Kidney (tissue), 13 donors: ENCODE measurements at regions not wholly inside any gene's neighbourhood (a gene's known extent, or its start where the extent isn't known, plus 50 kb on each side); places are given as distances from the start of the nearest gene placed in this dataset.

Experiments
- DNase-seq, 5 donors: peaks; one replicate each; pipeline ENCODE4 v3.0.0-alpha.2; 2013 to 2020
- FAIRE-seq: peaks from 2 replicates; lab custom pipeline; 2012; peaks lifted over from hg19 to GRCh38; lab: Jason Lieb, UNC
- H3K27ac ChIP-seq, 2 donors: one replicate each; pipeline ENCODE4 v1.7.0; 2013; ENCODE audit warnings: low read depth in 2 of 2, low read length in 2 of 2, inconsistent platforms in 1 of 2
- H3K27me3 ChIP-seq: one replicate; pipeline ENCODE4 v1.7.1; 2013; ENCODE audit warnings: low read length, inconsistent platforms; ENCODE audit not compliant: control insufficient read depth, insufficient read depth
- H3K36me3 ChIP-seq, 3 donors: one replicate each; pipeline versions ENCODE4 v1.7.0 to v1.7.1; 2013; ENCODE audit warnings: low read length in 3 of 3, control low read depth in 1 of 3, inconsistent platforms in 1 of 3; ENCODE audit not compliant: insufficient read depth in 3 of 3, control insufficient read depth in 2 of 3
- H3K4me1 ChIP-seq, 3 donors: one replicate each; pipeline versions ENCODE4 v1.7.0 to v1.7.1; 2013; ENCODE audit warnings: low read length in 3 of 3, inconsistent platforms in 1 of 3, low read depth in 1 of 3; ENCODE audit not compliant: control insufficient read depth in 2 of 3, insufficient read depth in 2 of 3
- H3K4me3 ChIP-seq, 3 donors: one replicate each; pipeline versions ENCODE4 v1.7.0 to v1.8.1; 2013; ENCODE audit warnings: low read length in 3 of 3, control low read depth in 1 of 3, inconsistent platforms in 1 of 3
- H3K9ac ChIP-seq, 3 donors: one replicate each; pipeline versions ENCODE4 v1.7.0 to v1.7.1; 2013; ENCODE audit warnings: low read length in 3 of 3, control low read depth in 1 of 3, inconsistent platforms in 1 of 3
- H3K9me3 ChIP-seq, 3 donors: one replicate each; pipeline versions ENCODE4 v1.7.0 to v1.7.1; 2013; ENCODE audit warnings: low read length in 3 of 3, control low read depth in 1 of 3, inconsistent platforms in 1 of 3; ENCODE audit not compliant: control insufficient read depth in 2 of 3, insufficient read depth in 1 of 3
- intact Hi-C: fragments of 100-400 bp; cut with DNase I; formaldehyde crosslinking; loops from one replicate; pipeline ENCODE4 v1.11.1; 2022
- TF ChIP-seq, protein P1 (sequence below): IDR thresholded peaks from 3 replicates; pipeline ENCODE4 v1.5.1; 2012; ENCODE audit warnings: mild to moderate bottlenecking, moderate library complexity, borderline replicate concordance; ENCODE audit not compliant: insufficient read depth; ENCODE audit errors: extremely low read depth
- donor health status: control.
- donor health status: control.
- donor health status: control.
- donor health status: control.
- donor health status: control.
- donor health status: DM: yes; HTN: yes; CAD: no.
- donor health status: Normal renal cell carcinoma (clear cell type).

DNA sequence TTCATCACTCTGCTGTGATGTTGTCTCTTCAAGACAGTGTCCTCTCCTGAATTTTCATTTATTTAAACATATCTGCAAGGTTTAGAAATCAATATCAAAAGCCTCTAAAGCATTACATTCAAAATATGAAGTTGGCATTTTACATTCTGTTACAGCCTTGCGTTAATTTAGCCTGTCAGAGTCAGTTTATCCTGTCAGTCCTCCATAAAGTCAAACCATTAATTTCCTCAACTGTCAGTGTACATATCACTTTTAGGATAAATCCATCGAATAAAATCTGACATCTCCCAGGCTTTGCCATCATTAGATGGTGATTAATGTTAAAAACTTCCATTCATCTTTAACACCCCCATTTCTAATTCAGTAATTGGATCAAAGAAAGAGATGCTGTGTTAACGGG, 77.0 kb downstream of the NPY start:
- Histone ChIP-seq H3K27me3 (no peaks in the 10 kb centered on the region), H3K4me3 (no peak overlapping the region), H3K27ac (no peak overlapping the region), H3K4me1 (no peaks in the 10 kb centered on the region), H3K9me3 (no peaks in the 10 kb centered on the region), H3K36me3 (no peaks in the 10 kb centered on the region), H3K9ac (no peak overlapping the region)
- TF ChIP-seq, protein P1, sequence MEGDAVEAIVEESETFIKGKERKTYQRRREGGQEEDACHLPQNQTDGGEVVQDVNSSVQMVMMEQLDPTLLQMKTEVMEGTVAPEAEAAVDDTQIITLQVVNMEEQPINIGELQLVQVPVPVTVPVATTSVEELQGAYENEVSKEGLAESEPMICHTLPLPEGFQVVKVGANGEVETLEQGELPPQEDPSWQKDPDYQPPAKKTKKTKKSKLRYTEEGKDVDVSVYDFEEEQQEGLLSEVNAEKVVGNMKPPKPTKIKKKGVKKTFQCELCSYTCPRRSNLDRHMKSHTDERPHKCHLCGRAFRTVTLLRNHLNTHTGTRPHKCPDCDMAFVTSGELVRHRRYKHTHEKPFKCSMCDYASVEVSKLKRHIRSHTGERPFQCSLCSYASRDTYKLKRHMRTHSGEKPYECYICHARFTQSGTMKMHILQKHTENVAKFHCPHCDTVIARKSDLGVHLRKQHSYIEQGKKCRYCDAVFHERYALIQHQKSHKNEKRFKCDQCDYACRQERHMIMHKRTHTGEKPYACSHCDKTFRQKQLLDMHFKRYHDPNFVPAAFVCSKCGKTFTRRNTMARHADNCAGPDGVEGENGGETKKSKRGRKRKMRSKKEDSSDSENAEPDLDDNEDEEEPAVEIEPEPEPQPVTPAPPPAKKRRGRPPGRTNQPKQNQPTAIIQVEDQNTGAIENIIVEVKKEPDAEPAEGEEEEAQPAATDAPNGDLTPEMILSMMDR: no peak
- no peak for FAIRE-seq
- intact Hi-C loops: no loop called here
- no peak for DNase-seq

DNA sequence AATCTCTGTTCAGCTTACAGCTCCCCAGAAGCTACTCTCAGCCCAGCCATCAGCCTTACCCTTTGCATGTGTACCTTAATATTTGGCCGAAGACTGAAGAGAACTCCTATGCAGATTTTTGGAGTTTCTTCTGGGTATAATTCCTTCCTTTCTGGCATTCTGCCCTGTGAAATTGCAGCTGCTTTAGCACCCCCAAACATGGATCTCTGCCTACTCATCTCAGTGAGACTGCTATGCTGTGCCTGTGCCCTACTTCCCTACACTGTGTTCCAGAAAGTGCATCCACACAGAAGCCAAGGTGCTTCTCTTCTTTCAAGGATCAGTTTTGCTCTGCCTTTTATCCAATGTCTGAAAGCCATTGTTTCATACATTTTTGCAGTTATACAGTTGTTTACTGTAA, 81.6 kb downstream of the NPY start:
- no peak for FAIRE-seq
- Histone ChIP-seq H3K9ac (no peak overlapping the region), H3K27ac (no peak overlapping the region), H3K27me3 (no peaks in the 10 kb centered on the region), H3K9me3 (no peaks in the 10 kb centered on the region), H3K4me3 (no peak overlapping the region), H3K36me3 (no peaks in the 10 kb centered on the region), H3K4me1 (no peaks in the 10 kb centered on the region)
- TF ChIP-seq, protein P1: no peak
- intact Hi-C loops: no loop called here
- no peak for DNase-seq

DNA sequence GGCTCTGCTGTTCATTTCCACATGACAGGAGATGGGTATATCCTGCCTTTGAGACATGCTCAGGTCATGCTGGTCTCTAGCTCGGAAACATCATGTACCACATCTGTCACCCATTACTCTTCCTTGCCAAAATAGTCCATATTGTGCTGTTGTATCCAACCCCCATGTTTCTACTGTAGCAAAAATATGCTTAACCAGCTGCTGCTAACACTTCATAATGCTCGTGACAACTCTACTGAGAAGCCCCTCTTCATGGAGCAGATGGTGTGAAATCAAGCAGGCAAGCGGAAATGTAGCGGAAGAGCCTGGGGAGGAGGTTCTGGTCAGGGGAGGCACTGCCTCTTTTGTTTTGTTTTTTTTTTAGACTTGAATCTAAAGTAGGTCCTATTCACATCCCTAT, 82.9 kb downstream of the NPY start:
- H3K4me1 ChIP-seq: no peaks in the 10 kb centered on the region
- intact Hi-C loops: no loop called here
- H3K27me3 ChIP-seq: no peaks in the 10 kb centered on the region
- no peaks in the 10 kb centered on the region for H3K9me3 ChIP-seq
- H3K27ac ChIP-seq: no peak overlapping the region
- H3K9ac ChIP-seq: no peak overlapping the region
- no peak overlapping the region for H3K4me3 ChIP-seq
- TF ChIP-seq, protein P1: no peak
- DNase-seq: no peak
- no peaks in the 10 kb centered on the region for H3K36me3 ChIP-seq
- no peak for FAIRE-seq

DNA sequence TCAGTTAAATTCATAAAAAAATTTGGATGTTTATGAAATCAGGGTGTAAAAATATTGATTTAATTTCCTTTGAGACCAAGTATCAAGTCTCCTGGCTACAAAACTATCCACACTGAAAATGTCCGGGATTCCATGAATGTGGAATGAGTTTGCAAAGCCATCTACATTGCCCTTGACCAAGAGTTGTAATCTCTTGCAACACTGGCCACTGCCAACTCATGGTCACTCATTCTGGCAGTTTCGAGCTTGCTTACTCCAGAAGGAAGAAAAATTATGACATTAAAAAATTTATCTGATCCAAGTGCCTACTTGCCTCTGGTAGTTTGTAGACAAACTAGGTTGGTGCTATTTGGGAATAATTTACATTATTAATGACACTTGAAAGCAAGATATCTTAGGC, 84.2 kb downstream of the NPY start:
- Histone ChIP-seq H3K27ac (no peak overlapping the region), H3K4me1 (no peaks in the 10 kb centered on the region), H3K36me3 (no peaks in the 10 kb centered on the region), H3K4me3 (no peak overlapping the region), H3K9me3 (no peaks in the 10 kb centered on the region), H3K27me3 (no peaks in the 10 kb centered on the region), H3K9ac (no peak overlapping the region)
- intact Hi-C loops: no loop called here
- FAIRE-seq (no peak), DNase-seq (no peak)
- TF ChIP-seq, protein P1: no peak
